A204.1 (cell line): ENCODE measurements at regions not wholly inside any gene's neighbourhood (a gene's known extent, or its start where the extent isn't known, plus 50 kb on each side); places are given as distances from the start of the nearest gene placed in this dataset.
"Not testable (repeated sequence)": the region's sequence is repeated elsewhere in the genome, so short reads cannot be mapped to it uniquely, and the experiment has no call there.

ENCODE experiments used
- FAIRE-seq: peaks from 2 replicates; lab custom pipeline; 2012; peaks lifted over from hg19 to GRCh38; lab: Jason Lieb, UNC

- FAIRE-seq = no peak
These were observed 81.0 kb upstream of the FOXQ1 start for GRCh38 chr6:1230689-1231605.

DNA sequence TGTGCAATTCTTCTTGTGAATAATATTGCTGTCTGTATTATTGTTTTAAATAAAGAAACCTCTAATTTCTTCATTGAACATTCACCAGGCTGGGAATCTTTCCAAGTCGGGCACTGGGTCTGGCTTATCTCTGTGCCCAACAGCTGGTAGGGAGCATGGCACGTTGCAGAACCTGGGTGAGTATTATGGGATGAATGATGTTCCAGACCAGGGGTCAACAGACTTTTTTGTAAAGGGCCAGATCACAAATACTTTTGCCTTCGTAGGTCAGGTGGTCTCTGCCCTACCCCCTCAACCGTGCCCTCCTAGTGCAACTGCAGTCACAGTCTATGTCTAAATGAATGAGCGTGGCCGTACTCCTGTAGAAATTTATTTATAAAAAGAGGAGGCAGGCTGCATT is 81.6 kb upstream of the FOXQ1 start:
- FAIRE-seq = no peak

DNA sequence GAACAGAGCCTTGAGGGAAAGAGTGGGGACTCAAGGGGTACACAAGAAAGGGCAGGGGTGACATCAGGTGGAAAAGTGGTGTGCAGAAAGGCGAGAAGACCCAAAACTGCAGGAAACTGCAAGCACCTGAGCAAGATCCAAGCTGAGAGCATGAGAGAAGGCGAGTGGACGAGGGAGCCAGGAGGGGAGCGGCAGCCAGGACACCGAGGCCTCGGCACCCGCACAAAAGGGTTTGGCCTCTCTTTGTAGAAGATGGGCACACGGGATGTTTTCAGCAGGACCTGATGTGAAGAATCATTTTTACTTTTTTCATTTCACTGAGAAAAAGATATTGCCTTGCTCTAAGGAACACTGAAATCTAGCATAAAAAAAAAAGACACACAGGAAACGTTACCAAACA is 82.1 kb upstream of the FOXQ1 start:
- no peak for FAIRE-seq

DNA sequence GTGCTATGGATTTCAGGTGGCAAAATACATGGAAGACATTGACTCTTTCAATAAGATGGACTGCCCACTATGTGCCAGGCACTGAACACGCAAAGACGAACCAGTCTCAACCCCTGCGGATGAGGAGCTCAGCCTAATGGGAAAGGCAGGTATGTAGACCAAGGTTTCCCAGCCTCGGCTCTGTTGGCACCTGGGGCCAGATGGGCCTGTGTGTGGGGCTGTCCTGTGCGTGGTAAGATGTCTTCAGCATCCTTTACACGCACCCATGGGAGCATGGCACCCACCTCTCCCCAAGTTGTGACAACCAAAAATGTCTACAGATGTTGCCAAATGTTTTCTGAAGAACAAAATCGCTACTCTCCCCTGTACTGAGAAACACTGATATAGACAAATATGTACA is 82.6 kb upstream of the FOXQ1 start:
- no peak for FAIRE-seq

DNA sequence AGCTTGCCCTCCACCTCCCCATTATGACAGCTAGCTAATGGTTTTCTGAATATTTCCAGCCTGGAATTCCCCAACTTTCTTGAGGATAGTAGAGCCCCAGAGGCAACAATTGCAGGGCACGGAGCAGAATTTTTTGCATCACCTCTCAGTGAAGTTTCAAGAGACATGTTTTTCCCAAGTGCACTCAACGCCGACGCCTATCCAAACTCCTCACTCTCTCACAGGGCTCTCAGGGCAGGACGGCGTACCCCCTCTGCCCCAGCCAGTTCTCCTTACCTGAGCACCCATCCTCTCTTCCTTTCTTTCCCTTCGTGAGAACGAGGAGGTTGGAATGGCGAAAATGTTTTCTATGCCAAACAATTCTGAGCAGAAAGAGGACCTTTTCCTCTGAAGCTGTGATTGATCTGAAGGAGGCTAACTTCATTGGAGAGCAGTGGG is 83.1 kb upstream of the FOXQ1 start:
- no peak for FAIRE-seq

DNA sequence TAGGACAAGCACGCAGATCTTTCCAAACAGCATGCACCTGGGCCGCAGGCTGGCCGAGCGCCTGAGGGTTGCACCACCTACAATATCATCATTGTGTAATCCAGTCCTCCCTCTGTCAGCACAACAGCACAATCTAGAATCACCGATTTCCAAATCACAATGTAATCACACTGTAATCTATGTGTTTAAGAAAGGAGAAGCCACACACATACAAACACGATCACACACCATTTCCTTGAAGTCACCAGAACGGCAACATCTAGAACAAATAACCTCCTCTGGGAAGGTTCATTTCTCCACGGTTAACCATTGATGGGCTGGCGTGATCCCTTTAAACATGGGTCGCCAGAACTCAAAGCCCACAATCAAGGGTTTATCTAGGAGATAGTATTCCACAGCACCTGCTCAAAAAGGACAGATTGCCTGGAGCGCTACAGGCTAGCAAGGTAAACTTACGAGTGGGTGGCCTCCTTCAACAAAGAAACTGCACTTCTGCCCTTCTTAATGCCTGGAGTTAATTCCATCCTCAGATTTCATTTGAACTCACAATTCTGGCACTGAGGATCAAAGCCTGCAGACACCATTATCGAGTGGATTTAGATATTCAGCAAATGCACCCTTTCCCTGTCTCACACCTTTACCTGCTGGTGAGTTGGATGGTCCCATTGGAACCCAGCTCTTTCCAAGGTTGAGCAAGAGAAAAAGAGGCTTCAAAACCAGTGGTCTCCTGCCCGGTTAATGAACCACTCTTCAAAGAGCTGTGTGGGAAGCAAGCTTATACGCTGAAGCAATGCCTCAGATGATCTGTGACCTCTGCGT is 83.8 kb upstream of the FOXQ1 start:
- no peak for FAIRE-seq

DNA sequence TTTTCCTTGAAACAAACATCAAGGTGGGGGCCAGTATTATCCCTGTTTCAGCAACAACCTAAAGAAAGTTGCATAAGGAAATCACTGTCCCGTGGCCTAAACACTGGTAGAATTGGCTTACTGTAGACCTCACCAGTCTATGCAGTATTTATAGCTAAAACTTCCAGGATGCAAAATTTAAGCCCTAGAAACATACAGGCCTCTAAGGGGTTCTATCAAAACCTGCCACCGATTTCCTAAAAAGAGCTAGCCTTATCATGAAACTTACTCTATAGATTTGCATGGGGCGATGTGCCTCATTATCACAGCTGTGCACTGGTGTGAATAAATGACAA is 84.3 kb upstream of the FOXQ1 start:
- no peak for FAIRE-seq

DNA sequence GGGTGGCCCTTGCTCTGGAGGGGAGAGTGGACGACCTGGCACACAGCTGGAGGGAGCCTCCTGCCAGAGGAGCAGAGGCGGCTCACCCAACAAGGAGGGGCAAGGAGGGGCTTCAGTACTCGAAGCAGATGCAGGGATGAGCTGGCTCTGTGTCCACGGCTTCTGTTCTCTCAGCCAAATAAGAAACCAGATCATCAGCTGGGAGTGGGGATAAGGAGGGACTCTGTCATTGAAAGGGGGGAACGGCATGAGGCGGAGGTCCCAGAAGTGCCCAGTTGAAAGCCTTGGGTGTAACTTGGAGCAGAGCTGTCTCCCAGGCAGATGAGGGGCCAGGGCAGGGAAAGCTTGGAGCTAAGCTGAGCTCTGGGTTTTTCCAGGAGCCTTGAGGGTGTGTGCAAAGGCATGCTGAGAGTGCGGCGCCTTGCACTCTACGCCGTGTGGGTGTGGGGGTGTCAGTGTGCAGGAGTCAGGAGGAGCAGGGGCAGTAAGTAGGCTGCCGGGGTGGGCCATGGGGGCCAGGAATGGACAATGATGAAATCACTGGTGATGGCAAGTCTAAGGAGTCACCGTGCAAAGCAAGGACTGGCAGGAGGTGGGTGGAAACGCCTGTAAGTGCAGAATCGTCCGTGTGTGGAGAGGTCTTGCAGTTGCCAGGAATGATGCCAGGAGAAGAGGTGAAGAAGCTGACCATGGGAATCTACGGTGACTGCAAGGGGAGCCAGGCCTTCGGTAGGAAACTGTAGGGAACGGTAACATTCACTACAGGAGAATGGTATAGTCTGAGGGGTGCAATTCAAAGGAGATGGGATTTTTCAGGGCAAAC is 85.4 kb upstream of the FOXQ1 start:
- no peak for FAIRE-seq

DNA sequence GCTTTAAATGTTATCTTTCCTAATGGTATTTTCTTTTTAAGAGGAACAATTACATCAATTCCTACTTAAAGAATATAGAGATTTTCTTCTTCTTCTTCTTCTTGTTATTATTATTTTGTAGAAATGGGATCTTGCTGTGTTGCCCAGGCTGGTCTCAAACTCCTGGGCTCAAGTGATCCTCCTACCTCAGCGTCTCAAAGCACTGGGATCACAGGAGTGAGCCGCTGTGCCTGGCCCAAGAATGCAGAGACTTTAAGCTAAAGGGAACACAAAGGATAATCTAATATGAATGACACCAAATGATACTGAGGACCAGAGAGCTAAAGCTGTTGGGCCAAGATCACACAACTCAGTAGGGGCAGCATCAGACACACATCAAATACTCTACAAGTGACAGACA is 87.4 kb upstream of the FOXQ1 start:
- no peak for FAIRE-seq

DNA sequence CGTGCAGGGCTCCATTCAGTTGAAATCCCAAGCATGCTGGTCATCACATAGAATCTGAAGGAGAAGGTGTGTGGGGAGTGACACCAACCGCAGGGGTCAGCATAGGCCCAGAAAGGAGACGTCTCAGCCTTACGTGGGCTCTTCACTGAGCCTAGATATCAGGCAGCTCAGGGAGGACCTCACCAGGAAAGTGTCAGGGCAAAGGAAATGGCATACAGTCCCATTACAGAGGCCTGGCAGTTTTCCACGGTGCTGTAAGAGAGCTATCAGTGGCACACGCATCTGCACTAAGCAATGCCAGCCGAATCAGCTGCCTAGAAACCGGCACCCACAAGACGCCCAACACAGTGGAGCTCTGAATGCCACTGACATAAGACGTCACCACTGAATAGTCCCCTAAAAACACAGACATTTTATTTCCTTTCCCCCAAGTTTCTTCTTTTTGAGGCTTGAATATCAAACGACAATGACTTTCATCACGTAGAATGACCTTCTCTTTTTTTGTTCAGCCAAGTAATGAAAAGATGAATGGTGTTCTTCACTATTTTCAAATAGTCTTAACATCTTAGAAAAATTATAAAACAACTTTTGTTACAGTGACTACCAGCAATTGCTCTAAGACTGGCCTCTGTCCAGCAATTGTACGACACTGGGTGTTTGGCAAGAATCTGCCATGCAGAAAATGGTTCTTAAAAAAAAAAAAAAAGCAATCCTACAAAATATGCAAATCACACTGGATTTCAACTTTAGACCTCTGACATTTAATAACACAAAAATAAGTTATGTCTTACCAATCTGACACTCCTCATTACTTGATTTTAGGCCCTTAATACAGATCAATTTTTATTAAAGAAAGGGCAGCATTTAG is 88.9 kb upstream of the FOXQ1 start:
- no peak for FAIRE-seq

DNA sequence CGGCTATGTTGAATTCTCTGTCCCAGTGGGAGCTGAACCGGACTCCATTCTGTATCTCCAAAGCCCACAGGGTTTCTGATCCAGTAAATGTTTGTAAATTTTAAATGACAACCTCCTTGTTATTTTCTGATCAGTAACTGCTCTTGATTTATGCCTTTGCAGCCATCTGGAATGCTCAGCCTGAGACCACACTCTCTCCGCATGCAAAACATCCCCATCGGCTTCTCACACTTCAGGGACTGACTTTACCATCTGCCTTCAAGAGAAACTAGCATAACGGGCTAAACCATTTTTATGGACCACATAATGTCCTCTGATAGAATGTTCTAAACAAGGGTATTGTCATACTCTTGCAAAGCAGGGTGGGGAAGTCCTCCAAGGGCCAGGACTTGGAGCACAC is 94.5 kb upstream of the FOXQ1 start:
- no peak for FAIRE-seq

DNA sequence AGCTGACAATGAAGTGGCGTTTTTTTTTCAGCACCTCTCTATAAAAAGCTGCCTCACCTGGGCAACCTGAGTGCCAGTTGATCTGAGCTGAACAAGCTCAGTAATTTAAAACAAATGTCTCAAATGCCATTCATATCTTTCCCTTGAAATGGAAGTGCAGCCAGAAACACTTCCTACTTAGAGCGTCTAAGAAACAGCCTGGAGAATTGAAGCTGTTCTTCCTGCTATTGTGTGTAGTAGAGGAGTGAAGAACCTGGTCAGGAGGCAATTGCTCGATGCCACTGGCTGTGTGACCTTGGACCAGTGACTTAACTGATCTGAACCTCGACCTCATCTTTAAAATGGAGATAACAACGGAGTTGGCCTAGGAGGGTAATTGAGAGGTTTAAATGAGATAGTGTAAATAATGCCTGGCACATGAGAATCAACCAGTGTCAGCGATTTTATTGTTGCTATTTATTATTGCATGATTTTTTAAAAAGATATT is 95.4 kb upstream of the FOXQ1 start:
- FAIRE-seq = no peak

DNA sequence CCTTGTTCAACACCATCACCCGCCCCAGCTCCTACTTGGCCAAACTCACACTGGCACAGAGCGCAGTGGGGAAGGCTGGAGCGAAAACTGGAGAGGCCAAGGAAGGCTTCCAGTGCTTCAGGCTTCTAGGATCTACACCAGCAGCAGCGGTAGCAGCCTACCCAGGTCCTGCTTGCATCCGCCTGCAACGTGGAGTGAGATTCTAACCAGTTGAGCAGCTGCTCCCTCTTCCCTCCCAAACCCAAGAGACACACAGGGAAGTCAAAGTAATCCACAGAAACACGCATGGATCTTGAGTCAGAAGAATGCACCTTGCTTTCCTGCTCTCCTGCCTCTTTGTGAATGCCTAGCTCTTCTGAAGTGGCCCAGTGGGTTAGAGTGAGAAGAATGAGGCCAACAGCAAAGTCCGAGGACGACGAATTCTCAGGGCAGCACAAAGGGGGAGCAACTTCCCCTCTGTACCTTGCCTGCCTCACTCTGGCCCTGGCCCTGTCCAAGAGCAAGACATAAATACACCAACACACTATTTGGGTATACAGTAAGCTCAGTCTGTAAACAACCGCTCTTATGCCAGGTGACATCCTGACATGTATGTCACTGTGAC is 95.9 kb upstream of the FOXQ1 start:
- FAIRE-seq = no peak

DNA sequence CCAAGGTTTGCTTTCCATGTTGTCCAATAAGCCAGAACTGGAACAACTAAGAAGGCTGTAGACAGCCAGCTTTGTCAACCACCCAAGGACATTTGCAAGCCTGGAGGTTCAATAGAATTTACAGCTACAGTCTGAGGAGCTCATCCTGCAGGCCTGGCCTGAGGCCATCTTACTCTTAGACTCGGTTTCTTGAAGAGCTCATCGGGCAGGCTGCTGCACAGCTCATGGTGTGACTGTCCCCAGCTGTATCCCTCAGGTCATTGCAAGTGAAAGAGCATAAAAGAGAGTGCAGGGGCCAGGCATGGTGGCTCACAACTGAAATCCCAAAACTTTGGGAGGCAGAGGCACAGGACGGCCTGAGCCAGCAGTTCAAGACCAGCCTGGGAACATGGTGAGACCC is 96.9 kb upstream of the FOXQ1 start:
- no peak for FAIRE-seq

DNA sequence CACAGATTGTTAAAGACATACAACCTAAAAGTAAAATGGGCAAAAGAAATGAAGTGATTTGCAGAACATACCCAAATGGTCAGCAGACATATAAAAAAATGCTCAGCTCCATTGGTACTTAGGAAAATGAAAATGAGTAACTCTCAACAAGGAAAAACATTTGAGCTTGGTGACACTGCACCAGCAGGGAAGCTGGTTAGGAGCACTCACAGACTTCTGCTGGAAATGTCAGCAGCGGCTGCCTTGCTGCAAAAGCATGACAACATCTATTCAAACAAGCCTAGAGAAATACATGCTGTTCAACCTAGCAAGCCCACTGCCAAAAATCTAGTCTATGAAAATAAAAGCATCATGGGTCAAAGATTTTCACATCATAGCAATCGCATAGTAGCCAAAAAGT is 99.0 kb upstream of the FOXQ1 start:
- no peak for FAIRE-seq

GRCh38 chr6:1212138-1212537 is 99.8 kb upstream of the FOXQ1 start:
- not testable (repeated sequence) for FAIRE-seq

GRCh38 chr6:1210631-1211030 is 101.3 kb upstream of the FOXQ1 start:
- not testable (repeated sequence) for FAIRE-seq

GRCh38 chr6:1208876-1209275 is 103.0 kb upstream of the FOXQ1 start:
- FAIRE-seq = no peak

DNA sequence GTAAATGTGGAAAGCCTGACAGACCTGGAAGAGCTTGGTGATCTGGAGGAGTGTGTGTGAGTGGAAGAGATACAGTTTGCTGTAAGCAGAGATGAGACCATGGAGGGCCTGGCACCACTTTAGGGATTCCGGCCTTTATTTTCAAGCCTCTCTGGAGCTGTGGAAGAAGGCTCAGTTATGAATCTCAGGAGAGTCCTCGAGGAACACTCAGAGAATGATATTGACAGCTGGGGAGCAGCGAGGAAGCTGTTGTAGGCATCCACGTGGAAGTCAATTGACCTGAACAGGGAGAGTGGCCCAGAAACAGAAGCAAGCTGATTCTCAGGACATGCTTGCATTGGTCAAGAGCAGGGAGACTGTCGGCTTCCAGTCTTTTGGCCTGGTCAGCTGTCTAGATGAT is 108.4 kb upstream of the FOXQ1 start:
- no peak for FAIRE-seq

DNA sequence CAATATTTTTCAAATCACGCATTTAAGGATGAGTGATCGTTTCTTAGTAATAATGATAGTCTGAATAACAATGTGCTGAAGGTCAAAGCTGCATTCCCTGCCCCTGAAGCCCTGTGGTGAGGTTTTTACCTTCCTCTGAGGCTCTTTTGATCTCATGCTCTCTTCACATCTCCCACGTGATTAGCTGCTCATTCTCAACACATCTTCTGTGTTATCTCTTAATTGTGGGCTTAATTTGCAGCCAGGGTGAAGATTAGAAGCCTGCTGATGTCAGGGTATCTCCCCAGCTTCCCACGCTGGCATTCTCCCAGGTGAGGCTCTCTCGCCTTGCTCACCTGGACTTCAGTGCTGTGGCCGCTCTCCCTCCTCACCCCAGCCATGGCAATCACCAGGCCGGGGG is 109.7 kb upstream of the FOXQ1 start:
- FAIRE-seq = no peak

GRCh38 chr6:1201547-1202200 is 110.2 kb upstream of the FOXQ1 start:
- no peak for FAIRE-seq
